Left colon (tissue), 2 donors: ENCODE measurements at regions not wholly inside any gene's neighbourhood (a gene's known extent, or its start where the extent isn't known, plus 50 kb on each side); places are given as distances from the start of the nearest gene placed in this dataset.

Experiments
- ATAC-seq: fragments of 200-7000 bp; cut with Tn5 transposase; one replicate; pipeline ENCODE4 v1.9.1; 2020; ENCODE audit warnings: mild to moderate bottlenecking, moderate library complexity
- DNase-seq, 2 donors: peaks; one replicate each; pipeline ENCODE4 v3.0.0-alpha.2; 2020
- intact Hi-C, 2 donors: fragments of 100-400 bp; cut with DNase I in 1 of 2; cut with micrococcal nuclease in 1 of 2; formaldehyde crosslinking; loops; one replicate each; pipeline versions ENCODE4 v1.11.2 to v1.14.0; 2022; cut with DNase I, micrococcal nuclease
- donor health status: DM: no; HTN: no; CAD: no.
- donor health status: DM: yes; HTN: yes; CAD: no.

- ATAC-seq (no peak), DNase-seq (no peak)
- intact Hi-C loops, result no loop called here
Measured at GRCh38 chr11:106585061-106585460, 433.2 kb downstream of the GUCY1A2 start.

DNA sequence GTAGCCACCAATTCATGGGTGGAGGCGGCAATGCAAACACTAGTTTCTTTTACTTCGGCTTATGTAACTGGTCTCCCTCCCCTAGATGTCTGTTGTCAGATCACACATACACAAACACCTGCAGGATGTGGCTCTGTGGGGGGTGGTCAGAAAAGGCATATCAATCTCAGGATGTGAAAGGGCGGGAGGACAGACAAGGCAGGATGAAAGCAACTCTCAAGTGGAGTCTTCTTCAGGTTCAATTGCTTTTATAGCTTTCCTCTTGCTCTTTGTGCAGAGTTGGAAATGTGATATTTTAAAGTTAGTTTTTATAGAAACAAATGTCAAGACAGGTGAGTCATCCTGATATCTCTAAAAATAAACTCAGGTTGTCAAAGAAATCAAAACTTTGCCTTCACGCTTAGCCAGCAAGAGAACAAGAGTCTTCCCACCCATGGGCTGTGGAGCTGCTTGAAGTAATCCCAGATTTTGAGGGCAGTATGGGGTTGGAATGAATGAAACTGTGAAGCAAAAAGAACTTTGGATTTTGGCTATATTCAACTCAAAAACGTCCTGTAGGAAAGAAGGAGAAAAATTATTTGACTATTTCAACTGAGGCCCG is 423.4 kb downstream of the GUCY1A2 start:
- intact Hi-C loops, result no loop called here
- ATAC-seq, result no peak

DNA sequence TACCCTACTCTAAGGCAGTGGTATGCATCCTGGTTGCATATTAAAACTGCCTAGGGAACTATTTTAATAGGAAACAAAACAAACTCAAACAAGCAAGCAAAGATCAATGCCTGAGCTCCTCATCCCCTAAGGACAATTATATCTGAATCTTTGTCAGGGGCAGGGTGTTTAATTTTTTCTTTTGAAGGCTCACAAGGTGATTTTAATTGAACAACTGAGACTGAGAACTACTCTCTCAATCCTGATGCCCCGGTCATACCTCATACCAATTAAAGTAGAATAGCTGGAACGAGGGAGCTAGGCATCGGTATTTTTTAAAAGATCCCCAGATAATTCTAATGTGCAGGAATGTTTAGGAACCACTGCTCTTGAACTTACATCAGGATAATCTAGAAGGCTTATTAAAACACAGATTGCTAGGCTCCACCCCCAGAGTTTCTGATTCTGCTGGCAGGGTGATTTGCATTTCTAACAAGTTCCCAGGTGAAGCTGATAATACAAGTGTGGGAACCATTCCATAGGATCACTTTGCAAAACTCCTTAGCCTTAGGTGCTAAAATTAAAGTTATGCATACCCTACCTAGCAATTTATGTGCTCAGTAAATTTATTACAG is 416.5 kb downstream of the GUCY1A2 start:
- ATAC-seq (no peak), DNase-seq (no peak)
- intact Hi-C loops, result no loop called here

More for the DNA sequence above, 423.4 kb downstream of the GUCY1A2 start:
- DNase-seq, result no peak

DNA sequence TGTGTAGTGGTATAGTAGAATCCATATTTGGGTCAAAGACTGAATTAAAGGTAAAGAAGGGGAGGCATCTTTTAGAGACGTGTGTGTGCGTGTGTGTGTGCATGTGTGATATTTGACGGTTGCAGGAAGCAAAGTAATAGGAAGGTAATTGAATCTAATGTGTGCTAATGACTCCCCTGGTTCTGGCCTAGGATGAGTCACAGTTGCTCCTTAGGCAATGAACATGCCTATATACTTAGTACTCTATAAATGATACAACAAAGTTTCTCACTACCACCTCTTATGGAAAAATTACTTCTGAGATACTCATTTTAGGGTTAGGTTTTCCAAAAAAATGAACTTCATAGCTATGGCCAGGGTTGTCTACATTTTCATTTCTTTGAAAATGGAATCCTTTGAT is 409.6 kb downstream of the GUCY1A2 start:
- DNase-seq, result no peak

DNA sequence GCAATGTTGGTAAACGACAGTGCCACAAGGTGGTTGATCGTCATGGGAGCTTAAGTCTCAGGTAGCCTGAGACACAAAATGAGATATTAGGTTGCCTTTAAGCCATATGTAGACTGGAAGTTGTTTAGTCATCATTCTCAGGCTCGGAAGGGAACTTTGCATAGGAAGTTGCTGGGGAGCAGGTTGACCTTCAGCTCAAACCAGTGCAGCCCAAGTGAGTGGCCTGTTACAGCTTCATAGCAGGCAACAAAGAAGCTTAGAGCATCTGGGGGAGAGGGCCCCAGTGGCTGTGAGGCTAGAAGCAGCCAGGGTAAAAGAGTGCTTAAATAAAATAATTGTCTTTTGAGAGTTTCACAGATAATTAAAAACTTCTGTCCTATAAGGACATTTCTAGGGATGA is 404.0 kb downstream of the GUCY1A2 start:
- DNase-seq, result no peak
- ATAC-seq, result no peak
- intact Hi-C loops, result no loop called here

More for the DNA sequence above, 409.6 kb downstream of the GUCY1A2 start:
- intact Hi-C loops, result no loop called here
- no peak for ATAC-seq

DNA sequence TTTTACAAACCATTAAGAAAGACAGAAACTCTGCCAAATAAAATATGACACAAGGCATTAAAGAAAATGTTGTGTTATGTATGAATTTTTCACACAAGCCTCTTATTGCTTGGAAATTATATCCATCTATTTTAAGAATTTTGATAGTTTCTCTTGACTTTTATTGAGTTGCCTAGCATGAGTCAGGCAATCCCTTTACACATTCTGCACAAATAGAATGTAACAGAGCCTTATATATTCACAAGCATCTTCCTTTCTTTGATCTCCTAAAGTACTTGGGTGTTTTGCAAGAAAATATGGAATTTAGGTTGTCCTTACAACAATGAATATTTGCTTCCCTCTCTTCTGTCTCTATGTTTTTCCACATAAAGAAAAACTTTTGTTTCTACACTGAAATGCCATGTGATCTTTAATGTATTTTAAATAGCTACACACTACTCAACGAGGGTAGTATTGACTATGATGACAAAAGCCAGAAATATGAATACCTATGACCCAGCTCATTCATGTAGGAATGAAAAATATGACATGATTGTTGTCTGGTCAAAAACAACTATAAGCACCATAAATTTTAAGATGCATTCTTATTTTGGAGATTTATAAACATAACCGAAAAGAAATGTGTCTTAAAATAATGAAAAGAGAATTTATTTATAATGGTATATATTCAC is 398.8 kb downstream of the GUCY1A2 start:
- ATAC-seq, result no peak
- no peak for DNase-seq
- intact Hi-C loops, result no loop called here

DNA sequence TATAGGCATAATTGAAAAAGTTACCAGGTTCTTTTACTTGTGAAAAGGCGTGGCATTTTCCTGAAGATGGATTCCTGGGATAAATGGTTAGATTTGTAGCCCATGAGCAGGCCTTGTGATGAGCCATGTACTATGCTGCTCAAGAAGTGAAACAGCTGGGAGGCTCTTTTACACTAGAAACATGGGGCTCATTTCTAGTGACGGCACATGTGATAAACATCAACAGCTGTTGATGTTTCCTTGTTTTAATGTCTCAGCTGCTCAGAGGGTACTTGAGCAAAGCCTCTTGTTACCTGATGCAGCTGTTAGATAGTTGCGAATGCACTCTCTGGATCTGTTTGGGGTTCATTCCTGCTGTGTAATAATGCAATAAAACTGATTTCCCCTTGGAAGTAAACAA is 396.8 kb downstream of the GUCY1A2 start:
- DNase-seq (no peak), ATAC-seq (no peak)
- intact Hi-C loops, result no loop called here
